ENCODE measurements at regions not wholly inside any gene's neighbourhood (a gene's known extent, or its start where the extent isn't known, plus 50 kb on each side); places are given as distances from the start of the nearest gene placed in this dataset.

- TF ChIP-seq FOXJ2 (tag; IDR thresholded peaks at IDR 0.05) (no peak), CSDE1 (IDR thresholded peaks at IDR 0.05) (no peak), BRF2 (IDR thresholded peaks at IDR 0.05; ENCODE audit: borderline replicate concordance, insufficient read depth, insufficient read length) (no peak), ZKSCAN3 (CRISPR knock-in tag; IDR thresholded peaks at IDR 0.05) (no peak), SUPT5H (IDR thresholded peaks at IDR 0.05) (no peak), PHB2 (IDR thresholded peaks at IDR 0.05; ENCODE audit: low read depth) (no peak), GTF3C2 (IDR thresholded peaks at IDR 0.05; ENCODE audit: borderline replicate concordance, extremely low read depth, insufficient read length) (no peak), COPS2 (conservative IDR thresholded peaks at IDR 0.05) (no peak), KAT7 (CRISPR knock-in tag; IDR thresholded peaks at IDR 0.05; ENCODE audit: borderline replicate concordance) (no peak), KDM1A (IDR thresholded peaks at IDR 0.05) (peak in 1 of 2 experiments; percentile 47; a peak in 1 of 4 replicates), NR1H2 (CRISPR knock-in tag; IDR thresholded peaks at IDR 0.05) (0 out of 2 replicates have a peak, but pooled peaks have one; percentile 14), HBP1 (CRISPR knock-in tag; IDR thresholded peaks at IDR 0.05) (peak; percentile 69; the same call in 1 of the 2 replicates), SETDB1 (IDR thresholded peaks at IDR 0.05; ENCODE audit: low read length) (no peak), HDAC8 (tag; IDR thresholded peaks at IDR 0.05) (no peak), ZFP91 (CRISPR knock-in tag; IDR thresholded peaks at IDR 0.05) (no peak), PATZ1 (CRISPR knock-in tag; IDR thresholded peaks at IDR 0.05; ENCODE audit: borderline replicate concordance) (peak; percentile 73; the same call in 1 of the 2 replicates)
Observed at GRCh38 chr22:19576460-19577421, 52.5 kb upstream of the CLDN5 start (continued).
